8988T (cell line): ENCODE measurements at regions not wholly inside any gene's neighbourhood (a gene's known extent, or its start where the extent isn't known, plus 50 kb on each side); places are given as distances from the start of the nearest gene placed in this dataset.

ENCODE experiments used
- DNase-seq: peaks from one replicate; pipeline ENCODE4 v3.0.0; 2011

DNA sequence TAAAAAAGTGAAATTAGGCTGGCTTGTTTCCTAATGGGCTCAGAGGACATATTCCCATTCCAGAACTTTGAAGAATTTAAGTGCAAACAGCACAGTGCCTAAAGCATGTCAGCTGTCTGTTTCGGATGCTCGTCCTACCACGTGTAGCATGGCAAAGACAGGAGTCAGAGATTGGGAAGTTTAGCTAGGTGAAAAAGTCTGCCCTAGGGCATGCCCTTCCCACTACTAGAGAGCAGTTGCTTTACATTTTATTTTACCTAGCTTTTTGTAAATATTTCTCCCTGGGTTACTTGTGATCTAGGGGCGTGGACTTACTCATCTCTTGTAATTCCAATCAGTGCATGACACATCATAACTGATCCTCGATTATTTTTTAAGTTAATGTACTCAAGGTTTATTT lies 111.1 kb downstream of the LMO4 start:
- DNase-seq = no peak

DNA sequence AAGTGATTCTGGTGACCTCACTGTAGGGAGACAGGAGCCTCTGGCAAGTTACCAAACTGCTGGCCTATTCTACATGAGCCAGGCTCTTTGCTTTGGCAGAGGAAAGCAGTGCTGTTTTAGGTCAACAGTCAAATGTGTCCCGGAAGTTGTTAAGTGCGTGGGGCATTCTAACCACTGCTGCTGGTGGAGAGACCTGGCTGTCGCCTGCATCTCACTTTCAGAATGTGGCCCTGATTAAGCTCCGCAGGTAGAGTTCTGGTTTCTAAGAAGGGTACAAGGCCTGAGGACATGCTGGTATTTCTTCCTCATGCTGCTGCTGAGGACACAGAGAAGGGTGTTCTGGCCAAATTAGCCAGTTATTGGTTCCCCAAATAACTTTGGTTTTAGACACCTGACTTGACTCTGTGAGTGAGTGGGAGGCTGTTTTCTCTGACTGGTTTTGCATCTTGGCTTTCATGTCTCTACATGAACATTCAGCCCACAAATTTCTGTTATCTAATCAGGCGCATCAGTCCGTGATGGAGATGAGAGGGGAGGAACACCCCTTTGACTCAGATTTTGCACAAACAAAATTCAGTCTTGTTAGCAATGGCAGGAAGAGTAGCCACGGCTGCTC lies 120.8 kb downstream of the LMO4 start:
- no peak for DNase-seq

DNA sequence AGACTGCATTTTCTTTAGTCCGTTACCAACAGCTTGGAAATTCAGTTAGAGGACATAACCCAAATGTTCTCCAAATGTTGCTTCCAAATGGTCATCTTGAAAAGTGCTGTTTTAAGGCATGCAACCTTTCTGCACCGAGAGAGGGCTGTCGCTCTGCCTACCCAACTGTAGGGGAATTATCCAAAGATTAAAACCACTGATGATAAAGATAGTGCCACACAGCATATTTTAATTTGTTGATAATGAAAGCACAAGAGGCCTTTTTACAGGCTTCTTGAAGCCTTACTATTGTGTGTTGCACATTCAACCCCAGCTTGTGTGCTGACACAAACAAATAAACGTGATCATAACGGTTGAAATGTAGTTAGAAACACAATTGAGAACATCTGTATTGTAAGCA lies 121.5 kb downstream of the LMO4 start:
- no peak for DNase-seq

DNA sequence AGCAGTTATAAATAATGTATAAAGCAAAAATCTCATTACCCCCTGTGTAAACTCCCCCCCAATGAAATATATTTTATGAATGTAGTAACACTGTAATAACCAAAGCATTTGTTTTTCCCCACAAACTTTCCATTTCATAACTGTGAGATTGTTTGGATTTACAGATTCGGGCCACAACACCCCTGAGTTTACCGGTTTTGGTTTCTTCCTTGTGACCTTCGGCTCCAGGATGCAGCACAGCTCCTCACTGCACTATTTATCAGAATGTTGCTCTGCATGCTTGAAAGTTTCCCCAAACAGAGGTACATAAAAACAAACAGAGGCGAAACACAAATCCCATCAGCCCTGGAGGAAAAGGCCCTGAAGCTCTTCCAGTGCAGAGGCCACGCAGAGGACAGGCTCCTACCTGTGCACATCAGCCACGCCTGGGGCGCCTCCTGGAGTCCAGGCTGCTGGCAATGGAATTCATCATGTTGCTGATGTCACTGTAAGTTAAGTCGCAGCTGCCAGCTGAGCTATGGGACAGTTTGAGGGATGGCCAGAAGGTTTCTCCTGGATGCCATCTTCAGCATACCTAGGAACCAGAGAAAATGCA lies 122.0 kb downstream of the LMO4 start:
- no peak for DNase-seq

DNA sequence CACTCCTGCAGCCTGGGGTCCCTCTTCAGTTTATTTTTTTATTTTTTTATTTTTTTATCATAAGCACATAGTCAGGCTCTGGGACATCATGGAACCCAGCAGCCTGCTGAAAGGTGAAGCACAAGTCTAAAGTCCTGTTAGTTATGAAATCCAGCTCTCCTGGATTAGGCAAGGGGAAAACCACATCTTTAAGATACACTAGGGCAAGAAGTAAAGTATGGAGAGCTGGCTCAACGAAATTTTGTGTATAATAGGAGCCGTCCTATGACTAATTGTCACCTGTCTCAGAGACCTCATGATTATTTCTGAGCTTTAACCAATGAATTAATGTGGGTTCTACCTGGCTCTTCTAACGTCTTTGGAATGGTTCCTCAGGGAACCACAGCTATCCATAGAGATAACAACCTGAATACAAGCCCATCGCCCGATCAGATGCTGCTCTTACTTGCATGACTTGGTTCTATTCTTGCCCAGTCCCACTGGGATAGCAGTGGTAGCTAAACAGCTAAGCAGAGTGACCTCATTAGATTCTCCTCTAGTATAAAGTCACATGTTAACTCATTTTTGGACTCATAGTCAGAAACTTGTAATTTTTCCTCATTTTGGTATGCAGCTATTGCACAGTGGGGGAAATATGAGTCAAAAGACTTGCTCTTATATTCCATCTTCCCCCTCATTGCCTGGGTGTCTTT lies 122.7 kb downstream of the LMO4 start:
- DNase-seq = no peak

DNA sequence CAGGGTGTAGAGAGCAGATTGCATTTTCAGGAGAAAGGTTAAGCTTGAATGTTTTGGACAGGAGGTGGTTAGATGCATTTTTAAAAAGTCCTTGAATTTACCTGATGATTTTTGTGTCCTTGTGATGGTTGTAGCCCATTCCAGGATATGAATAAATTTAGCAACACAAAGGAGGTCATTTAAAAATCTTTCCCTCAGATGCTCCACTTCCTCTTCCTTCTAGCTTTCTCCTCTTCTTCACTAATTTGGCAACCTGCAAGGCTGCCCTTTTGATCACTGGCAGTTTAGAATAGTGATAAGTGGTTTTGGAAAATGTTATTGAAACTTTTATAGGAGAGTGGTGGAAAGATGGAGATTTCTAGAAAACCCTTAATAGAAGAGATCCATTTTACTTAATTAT lies 124.0 kb downstream of the LMO4 start:
- DNase-seq = no peak

DNA sequence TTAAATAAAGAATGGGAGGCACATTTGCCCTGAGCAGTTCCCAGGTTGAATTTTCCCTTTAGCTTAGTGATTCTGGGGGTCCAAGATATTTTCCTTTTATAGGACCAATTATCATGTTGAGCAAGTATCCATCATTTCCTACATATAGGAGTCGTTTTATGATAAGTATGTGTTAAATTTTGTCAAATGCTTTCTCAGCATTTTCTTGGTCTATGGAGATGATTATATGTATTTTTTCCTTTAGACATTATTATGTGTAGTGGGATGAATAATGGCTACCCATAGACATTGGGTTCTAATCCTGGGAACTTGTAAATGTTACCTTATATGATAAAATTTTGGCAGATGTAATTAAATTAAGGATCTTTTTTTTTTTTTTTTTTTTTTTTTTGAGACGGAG lies 128.7 kb downstream of the LMO4 start:
- no peak for DNase-seq

DNA sequence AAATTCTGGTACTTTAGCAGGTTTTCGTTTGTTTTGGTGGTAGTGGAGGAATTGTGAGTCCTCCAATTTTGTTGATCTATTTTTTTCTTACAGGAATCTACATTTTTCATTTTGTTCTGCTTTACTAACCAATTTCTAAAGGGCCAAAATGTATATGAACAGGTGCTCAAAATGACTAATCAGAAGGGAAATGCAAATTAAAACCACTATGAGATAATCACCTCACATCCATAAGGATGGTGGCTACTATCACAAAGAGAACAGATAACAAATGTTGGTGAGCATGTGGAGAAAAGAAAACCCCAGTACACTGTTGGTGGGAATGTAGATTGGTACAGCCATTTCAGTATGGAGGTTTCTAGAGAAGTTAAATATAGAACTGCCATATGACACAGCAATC lies 134.2 kb downstream of the LMO4 start:
- no peak for DNase-seq

DNA sequence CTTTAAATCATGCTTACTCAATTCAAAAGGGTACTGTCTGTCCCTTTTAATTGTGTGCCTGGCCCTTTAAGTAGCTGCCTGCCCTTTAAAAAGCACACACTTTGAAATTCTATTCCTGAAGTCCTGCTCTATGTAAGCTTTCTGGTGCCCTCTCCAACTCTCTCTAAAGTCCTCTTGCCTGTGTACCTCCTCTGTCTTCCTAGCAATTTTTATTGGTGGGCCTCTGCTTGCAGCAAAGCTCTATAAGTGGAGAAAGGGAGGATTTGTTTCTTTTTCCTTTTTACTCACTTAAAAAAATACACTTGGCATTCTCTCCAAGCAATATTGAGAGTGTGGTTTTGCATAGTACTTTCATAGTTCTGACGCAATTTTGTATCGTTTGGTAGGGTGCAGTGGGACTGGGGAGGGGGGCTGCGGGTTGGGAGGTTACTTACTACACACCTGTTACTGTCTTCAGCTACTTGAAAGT lies 135.4 kb downstream of the LMO4 start:
- no peak for DNase-seq

DNA sequence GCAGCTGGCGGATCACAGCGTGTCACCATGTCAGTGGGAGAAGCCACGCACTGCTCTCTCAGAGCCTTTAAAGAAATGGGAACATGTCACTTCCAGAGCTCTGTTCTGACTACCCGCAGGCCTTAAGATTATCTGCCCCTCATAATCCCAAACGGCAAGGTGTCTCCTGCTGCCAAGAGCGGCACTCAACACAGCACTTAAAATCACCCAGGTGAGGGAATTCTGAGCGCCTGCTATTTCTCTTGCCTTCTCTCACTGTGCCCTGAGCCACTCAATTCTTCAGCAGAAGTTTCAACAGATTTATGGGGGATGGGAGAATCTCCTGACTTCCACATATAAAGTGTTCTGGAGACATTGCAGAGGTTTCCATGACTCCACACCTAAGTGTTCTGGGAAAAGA lies 137.9 kb downstream of the LMO4 start:
- no peak for DNase-seq

DNA sequence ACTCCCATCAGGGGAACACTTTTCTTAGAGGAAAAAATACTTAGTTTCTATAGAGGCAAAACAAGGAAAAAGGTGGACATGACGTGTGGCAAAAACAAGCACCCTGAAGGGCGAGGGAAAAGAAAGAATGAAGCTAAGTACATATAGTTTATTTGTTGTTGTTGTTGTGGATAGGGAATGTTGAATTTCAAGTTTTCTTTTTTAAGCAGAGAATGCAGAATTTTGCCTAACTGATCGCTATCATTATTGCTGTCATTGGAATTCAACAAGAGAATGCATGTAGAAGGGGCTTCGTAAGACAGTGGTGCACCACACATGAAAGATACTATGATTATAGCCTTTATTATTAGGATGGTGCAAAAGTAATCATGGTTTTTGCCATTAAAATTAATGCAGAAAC lies 144.0 kb downstream of the LMO4 start:
- no peak for DNase-seq

DNA sequence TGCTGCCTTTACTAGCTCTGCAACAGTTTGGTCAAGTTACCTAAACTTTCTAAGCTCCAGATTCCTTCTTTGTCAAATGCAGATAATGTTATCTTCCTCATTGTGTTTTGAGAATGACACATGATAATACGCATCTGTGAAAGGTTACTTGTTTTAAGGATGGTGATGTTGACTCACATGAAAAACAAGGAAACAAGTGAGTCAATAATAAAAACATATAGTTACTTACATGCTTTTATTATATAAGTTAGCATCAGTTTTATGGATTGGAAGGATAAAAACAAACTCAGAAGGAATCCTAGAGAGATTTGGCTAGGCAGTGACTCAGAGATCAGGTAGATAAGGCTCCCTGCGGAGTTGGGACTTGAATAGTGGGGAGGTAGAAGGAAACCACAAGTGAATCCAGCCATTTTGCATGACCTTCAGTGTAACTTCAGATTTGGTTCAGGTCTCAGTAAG lies 144.6 kb downstream of the LMO4 start:
- DNase-seq = no peak

DNA sequence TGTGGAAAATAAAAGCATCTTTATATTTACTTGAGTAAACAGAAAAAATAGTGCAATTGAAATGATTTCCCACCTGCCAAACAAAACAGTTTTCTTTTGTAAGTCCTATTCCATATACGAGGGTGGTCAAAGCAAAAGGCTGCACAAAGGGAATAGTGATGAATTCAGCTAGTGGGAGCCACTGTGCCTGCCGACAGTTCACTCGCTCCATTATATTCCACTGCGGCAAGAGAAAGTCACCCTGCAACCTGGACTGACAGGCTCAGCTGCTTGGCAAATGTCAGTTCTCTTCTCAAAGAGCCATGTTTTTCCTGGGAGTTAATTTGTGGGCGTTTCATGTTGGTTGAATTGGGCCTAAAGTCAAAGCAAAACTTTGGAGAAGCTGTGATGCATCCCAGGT lies 145.4 kb downstream of the LMO4 start:
- no peak for DNase-seq

DNA sequence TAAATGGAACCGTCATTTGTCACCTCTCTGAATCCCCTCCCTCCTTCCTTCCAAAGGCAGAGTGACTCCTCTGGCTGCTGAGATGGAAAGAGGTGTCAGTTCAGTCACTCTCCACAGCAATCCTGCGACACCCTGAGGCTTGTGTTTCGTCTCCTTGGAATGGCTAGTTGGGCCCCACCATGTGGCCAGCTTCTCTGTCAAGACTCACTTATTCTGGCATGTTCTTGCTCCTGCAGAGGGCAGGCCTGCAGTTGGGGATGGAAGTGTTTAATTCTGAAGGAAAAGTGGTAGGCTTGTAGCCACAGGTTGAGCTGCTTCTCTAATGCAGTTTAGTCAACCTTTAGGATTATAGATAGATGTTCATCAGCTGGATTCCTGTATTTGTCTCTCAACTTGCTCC lies 149.6 kb downstream of the LMO4 start:
- no peak for DNase-seq

DNA sequence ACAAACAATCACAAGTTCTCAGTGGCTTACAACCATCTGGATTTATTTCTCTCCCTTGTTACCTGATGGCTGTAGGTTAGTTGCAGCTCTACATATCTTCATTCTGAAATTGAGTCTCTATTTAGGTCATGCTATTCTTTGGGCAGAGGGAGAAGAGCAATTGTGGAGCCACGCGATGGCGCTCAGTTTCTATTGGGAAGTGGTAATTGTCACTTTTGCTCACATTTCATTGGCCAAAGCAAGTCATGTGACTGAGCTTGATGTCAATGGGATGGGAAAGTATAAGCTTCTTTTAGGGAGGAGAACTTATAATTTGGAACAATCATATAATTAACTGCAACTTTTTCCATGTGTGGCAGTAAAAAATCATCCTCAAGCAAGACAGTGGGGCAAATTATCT lies 166.5 kb downstream of the LMO4 start:
- DNase-seq = no peak

DNA sequence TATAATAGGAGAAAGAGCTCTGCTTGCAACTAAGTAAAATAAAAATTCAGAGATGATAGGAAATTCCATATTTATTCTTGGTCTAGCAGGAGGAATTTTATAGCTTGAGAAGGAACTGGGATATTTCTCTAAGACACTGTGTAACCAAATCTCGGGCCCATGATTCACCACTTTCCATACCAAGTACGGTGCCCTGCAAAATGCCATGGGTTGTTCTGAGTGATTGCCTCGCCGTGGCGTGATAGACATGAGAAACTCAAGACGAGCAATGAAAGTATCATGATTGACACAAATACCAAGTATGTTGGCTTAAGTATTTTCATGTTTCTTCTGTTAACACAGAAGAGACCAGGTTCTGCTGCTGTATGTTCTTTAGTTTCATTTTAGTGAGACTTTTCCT lies 167.2 kb downstream of the LMO4 start:
- no peak for DNase-seq

DNA sequence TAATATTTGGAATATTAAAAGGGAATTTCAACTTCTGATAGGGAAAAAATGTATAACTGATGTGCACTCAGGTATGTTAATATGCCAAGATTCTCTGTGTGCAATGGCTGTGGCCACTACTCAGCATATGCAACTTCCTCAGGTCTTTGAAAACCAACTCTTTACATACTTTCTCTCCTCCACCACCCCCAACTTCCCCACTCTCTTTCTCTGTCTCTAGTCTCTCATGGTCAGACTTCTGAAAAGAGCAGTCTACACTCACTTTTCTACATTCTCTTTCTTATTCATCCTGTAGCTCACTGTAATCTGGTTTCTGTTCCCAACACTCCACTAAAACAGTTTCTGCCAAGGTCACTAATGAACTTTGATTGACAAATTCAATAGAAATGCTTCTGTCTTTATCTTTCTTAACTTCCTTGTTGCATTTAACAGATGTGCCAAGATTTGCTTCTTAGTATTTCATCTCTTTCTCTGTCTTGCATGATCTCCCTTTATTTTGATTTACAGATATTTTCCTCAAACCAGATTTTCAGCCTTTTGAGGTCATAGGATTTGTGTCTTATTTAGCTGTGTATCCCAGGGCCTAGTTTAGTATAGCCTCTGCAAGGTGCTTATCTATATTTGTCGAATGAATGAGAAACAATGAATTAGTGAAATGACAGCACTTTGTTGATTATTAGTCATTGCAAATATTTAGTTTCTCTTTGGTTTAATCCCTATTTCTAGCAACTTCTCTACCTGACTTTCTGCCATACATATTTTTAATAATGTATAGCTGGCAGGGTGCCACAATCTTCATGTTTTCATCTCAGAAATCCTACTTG lies 168.9 kb downstream of the LMO4 start:
- no peak for DNase-seq

DNA sequence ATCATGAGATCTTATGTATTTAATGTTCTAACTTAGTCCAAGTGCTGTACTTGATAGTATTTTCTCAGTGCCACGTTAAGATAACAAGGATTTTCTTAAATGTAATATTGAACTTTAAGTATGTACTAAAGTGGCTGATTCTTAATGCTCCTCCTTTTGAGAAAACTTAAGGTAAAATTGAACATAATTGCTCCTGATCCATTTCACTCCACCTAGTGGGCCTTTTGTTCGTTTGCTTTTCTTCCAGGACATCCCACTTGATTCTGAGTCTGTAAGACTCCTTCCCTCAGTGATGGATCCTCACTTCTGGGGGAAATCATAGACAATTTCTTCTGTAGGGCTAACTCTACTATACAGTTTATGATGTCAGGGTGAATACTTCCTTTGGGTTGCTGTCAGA lies 173.1 kb downstream of the LMO4 start:
- no peak for DNase-seq

DNA sequence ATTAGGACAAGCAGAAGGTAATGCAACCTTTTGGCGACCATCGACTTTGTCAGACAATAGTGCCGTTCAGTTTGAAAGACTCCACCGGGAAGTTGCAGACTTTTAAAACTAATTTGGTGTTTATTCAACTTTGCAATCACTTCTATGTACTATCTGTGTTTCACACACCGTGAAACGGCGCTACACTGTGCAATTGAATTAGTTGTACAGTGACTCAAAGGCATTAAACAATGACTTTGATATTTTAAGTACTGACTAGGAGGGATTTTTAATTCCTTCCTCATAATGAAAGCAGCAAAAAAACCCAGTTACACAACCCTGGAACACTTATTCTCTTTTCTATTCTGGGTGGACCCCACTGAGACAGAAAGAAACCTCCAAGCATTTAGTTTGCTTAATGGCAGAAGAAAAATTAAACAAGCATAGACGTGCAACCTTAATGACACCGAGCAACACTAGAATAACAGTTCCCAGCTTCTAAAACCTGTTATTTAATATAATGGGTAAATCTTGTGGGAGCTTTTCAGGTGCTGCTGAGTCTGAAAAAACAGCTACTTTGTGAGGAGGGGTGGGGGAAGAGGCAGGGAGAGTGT lies 176.8 kb downstream of the LMO4 start:
- DNase-seq = no peak

DNA sequence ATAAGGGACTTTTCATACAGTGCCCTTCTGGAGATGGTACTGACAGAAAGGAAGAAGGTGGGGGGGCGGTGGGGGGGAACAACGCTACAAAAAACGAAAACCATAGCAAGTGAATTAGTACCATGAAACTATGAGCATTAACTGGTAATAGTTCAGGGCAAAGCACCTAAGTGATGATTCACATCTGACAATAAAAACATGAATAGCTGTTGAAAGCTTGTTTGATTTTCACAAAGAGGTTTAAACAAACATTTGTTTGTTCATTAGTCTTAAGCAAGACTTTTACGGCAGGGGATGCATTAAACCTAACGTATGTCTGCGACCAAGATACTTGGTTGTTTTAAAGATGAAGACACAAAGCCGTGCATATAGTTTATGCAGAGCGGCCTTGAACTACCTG lies 177.5 kb downstream of the LMO4 start:
- no peak for DNase-seq

DNA sequence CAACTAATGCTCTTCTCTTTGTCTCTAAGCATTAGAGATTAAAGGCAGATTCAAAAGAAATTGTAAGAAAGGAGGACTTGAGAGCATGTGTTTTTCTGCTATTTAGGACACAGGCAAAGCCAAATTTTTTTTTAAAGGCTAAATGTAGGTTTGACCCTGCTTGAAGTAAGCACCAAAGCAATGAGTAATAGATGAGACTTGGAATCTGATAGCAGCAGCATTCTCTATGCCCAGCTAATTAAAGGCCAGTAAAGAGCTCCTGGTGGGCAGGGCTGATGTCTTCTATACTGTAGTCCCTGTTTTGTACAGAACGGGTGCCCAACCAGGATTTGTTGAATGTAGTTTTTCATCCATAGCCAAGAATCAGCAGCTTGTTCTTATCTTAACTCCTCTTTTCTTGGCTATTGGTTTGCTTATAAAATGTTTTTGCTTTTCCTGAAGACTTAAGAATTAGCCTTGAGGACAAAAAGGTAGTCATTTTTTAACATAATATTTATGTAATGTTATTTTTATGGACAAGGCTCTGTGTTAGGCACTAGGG lies 179.6 kb downstream of the LMO4 start:
- no peak for DNase-seq

DNA sequence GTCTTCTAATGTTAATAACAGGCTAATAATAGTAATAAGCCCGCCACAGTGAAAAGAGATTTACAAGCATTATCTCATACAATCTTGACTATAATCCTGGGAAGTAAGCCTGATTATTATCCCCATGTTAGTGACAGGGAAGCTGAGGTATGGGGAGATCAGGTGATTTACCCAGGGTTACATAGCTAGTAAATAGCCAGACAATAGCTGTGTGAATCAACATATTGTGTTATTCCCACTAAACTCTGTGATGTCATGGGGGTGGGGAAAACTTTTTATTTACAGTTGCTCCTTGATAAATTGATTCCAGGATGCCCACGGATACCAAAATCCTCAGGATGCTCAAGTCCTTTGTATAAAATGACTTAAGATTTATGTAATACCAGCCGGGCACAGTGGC lies 181.9 kb downstream of the LMO4 start:
- no peak for DNase-seq

DNA sequence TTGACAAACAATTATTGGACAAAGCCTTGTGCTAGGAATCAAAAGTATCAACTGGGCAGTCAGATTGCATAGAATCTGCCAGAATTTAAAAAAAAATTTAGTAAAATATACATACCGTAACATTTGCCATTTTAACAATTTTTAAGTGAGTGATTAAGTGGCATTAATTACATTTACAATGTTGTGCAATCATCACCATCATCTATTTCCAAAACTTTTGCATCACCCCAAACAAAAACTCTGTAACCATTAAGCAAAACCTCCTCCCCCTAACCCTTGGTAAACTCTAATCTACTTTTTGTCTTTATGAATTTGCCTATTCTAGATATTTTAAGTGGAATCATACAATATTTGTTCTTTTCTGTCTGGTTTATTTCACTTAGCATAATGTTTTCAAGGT lies 182.8 kb downstream of the LMO4 start:
- DNase-seq = no peak
